ENCODE measurements at regions not wholly inside any gene's neighbourhood (a gene's known extent, or its start where the extent isn't known, plus 50 kb on each side); places are given as distances from the start of the nearest gene placed in this dataset.

- Histone ChIP-seq H3K9me3 (ENCODE audit: control insufficient read depth, low read length) (peaks cover 1% of the 10 kb centered on the region), H3K27ac (ENCODE audit: low read depth in 1 of 2, low read length in 2 of 2) (no peak overlapping the region), H3K4me3 (ENCODE audit: low read length in 2 of 2) (no peak overlapping the region), H3K4me1 (ENCODE audit: control insufficient read depth in 1 of 2, insufficient read depth in 2 of 2, low read length in 2 of 2) (no peaks in the 10 kb centered on the region), H3K27me3 (ENCODE audit: control insufficient read depth in 1 of 2, insufficient read depth in 2 of 2, low read length in 1 of 2) (no peaks in the 10 kb centered on the region), H3K36me3 (ENCODE audit: control insufficient read depth in 1 of 2, insufficient read depth in 2 of 2, low read length in 1 of 2) (no peaks in the 10 kb centered on the region)
- DNase-seq, result no peak
- ATAC-seq (ENCODE audit: low FRiP score), result no peak
- 67 to 73% methylated on average over 1 of the region's 1 CpG for WGBS, 2 donors
- intact Hi-C loops (cut with DNase I), result no loop called here
Measured at GRCh38 chr6:142531727-142532126, 229.9 kb downstream of the ADGRG6 start.

GRCh38 chr6:142534076-142534475 is 232.3 kb downstream of the ADGRG6 start:
- DNase-seq (no peak), ATAC-seq (ENCODE audit: low FRiP score) (no peak)
- no peak overlapping the region for H3K27ac ChIP-seq (ENCODE audit: low read depth in 1 of 2, low read length in 2 of 2)
- intact Hi-C loops (cut with DNase I), result no loop called here
- H3K9me3 ChIP-seq (ENCODE audit: control insufficient read depth, low read length), result peaks cover 1% of the 10 kb centered on the region
- no peaks in the 10 kb centered on the region for H3K27me3 ChIP-seq (ENCODE audit: control insufficient read depth in 1 of 2, insufficient read depth in 2 of 2, low read length in 1 of 2)
- no peaks in the 10 kb centered on the region for H3K36me3 ChIP-seq (ENCODE audit: control insufficient read depth in 1 of 2, insufficient read depth in 2 of 2, low read length in 1 of 2)
- no peak overlapping the region for H3K4me3 ChIP-seq (ENCODE audit: low read length in 2 of 2)
- WGBS, 2 donors, result 95 to 100% methylated on average over 1 of the region's 1 CpG
- H3K4me1 ChIP-seq (ENCODE audit: control insufficient read depth in 1 of 2, insufficient read depth in 2 of 2, low read length in 2 of 2), result no peaks in the 10 kb centered on the region

- H3K4me3 ChIP-seq (ENCODE audit: low read length in 2 of 2), result no peak overlapping the region
- H3K36me3 ChIP-seq (ENCODE audit: control insufficient read depth in 1 of 2, insufficient read depth in 2 of 2, low read length in 1 of 2), result no peaks in the 10 kb centered on the region
- intact Hi-C loops (cut with DNase I), result no loop called here
- peaks cover 1% of the 10 kb centered on the region for H3K9me3 ChIP-seq (ENCODE audit: control insufficient read depth, low read length)
- DNase-seq (no peak), ATAC-seq (ENCODE audit: low FRiP score) (no peak)
- H3K4me1 ChIP-seq (ENCODE audit: control insufficient read depth in 1 of 2, insufficient read depth in 2 of 2, low read length in 2 of 2), result no peaks in the 10 kb centered on the region
- H3K27ac ChIP-seq (ENCODE audit: low read depth in 1 of 2, low read length in 2 of 2), result no peak overlapping the region
- WGBS, 2 donors, result 54 to 64% methylated on average over 2 of the region's 2 CpGs
- no peaks in the 10 kb centered on the region for H3K27me3 ChIP-seq (ENCODE audit: control insufficient read depth in 1 of 2, insufficient read depth in 2 of 2, low read length in 1 of 2)
Measured at GRCh38 chr6:142534484-142534883, 232.7 kb downstream of the ADGRG6 start.

GRCh38 chr6:142537612-142538478 is 236.0 kb downstream of the ADGRG6 start:
- H3K4me1 ChIP-seq (ENCODE audit: control insufficient read depth in 1 of 2, insufficient read depth in 2 of 2, low read length in 2 of 2), result no peaks in the 10 kb centered on the region
- H3K9me3 ChIP-seq (ENCODE audit: control insufficient read depth, low read length), result peaks cover 1% of the 10 kb centered on the region
- DNase-seq (no peak), ATAC-seq (ENCODE audit: low FRiP score) (no peak)
- intact Hi-C loops (cut with DNase I), result loop anchor here in 1 of 2 donors (5.0 kb wide), 1 partner anchor 66 kb away; no protein-coding TSS in a partner anchor
- no peak overlapping the region for H3K27ac ChIP-seq (ENCODE audit: low read depth in 1 of 2, low read length in 2 of 2)
- no peaks in the 10 kb centered on the region for H3K27me3 ChIP-seq (ENCODE audit: control insufficient read depth in 1 of 2, insufficient read depth in 2 of 2, low read length in 1 of 2)
- no peak overlapping the region for H3K4me3 ChIP-seq (ENCODE audit: low read length in 2 of 2)
- 70 to 74% methylated on average over 11 of the region's 11 CpGs for WGBS, 2 donors
- H3K36me3 ChIP-seq (ENCODE audit: control insufficient read depth in 1 of 2, insufficient read depth in 2 of 2, low read length in 1 of 2), result no peaks in the 10 kb centered on the region

- Histone ChIP-seq H3K4me3 (ENCODE audit: low read length in 2 of 2) (no peak overlapping the region), H3K9me3 (ENCODE audit: control insufficient read depth, low read length) (peaks cover 1% of the 10 kb centered on the region), H3K36me3 (ENCODE audit: control insufficient read depth in 1 of 2, insufficient read depth in 2 of 2, low read length in 1 of 2) (no peaks in the 10 kb centered on the region), H3K27ac (ENCODE audit: low read depth in 1 of 2, low read length in 2 of 2) (no peak overlapping the region), H3K27me3 (ENCODE audit: control insufficient read depth in 1 of 2, insufficient read depth in 2 of 2, low read length in 1 of 2) (no peaks in the 10 kb centered on the region), H3K4me1 (ENCODE audit: control insufficient read depth in 1 of 2, insufficient read depth in 2 of 2, low read length in 2 of 2) (no peaks in the 10 kb centered on the region)
- ATAC-seq (ENCODE audit: low FRiP score), result no peak
- intact Hi-C loops (cut with DNase I), result no loop called here
- 86% methylated on average over 14 of the region's 14 CpGs for WGBS, 2 donors
- DNase-seq, result peak in 1 of 2 donors; percentile 52
Measured at GRCh38 chr6:142542704-142543233, 241.0 kb downstream of the ADGRG6 start.

DNA sequence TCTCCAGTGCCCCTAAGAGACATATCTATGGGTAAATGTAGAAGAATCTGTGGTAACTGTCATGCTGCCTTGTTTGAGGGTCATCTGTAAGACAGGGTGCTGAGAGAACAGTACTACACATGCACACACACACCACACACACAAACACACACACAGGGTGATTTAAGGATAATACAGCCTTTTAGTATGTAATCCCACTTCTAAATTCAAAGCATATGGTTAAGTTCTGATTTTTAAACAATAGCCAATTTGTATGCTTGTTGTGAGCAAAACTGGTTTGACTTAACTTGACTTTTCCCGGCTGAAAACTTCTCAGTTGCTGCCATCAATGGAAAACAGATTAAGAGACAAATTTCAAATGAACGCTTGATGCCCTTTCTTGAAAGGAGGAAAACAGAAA is 241.8 kb downstream of the ADGRG6 start:
- Histone ChIP-seq H3K4me3 (ENCODE audit: low read length in 2 of 2) (no peak overlapping the region), H3K27ac (ENCODE audit: low read depth in 1 of 2, low read length in 2 of 2) (no peak overlapping the region), H3K4me1 (ENCODE audit: control insufficient read depth in 1 of 2, insufficient read depth in 2 of 2, low read length in 2 of 2) (no peaks in the 10 kb centered on the region), H3K9me3 (ENCODE audit: control insufficient read depth, low read length) (peaks cover 1% of the 10 kb centered on the region), H3K36me3 (ENCODE audit: control insufficient read depth in 1 of 2, insufficient read depth in 2 of 2, low read length in 1 of 2) (no peaks in the 10 kb centered on the region), H3K27me3 (ENCODE audit: control insufficient read depth in 1 of 2, insufficient read depth in 2 of 2, low read length in 1 of 2) (no peaks in the 10 kb centered on the region)
- WGBS, 2 donors, result 69 to 80% methylated on average over 2 of the region's 2 CpGs
- DNase-seq (no peak), ATAC-seq (ENCODE audit: low FRiP score) (no peak)
- intact Hi-C loops (cut with DNase I), result no loop called here

DNA sequence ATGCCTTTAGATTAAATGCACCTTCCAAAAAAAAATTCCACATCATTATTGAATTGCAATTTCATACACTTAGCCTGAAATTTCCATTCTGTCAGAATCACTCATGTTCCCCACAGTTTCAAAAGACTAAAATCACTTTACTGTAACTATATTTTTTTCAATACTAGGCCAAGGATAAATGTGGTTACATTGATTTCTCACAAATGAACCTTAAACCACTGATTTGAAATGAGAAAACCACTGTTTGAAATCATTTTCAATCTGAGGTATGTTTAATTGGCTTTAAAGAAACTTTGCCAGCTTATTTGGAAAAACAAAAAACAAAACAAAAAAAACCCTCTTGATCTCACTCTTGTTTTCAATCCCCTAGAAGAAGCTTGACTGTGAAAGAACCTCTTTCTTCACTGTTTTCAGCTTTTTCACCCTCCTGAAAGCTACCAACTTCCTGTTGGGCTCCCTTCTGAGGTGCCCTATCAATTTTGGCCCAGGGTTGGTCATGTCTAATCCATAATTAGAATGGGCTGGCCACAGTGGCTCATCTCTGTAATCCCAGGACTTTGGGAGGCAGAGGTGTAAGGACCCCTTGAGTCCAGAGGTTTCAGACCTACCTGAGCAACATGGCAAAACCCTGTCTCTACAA is 242.5 kb downstream of the ADGRG6 start:
- no peak overlapping the region for H3K27ac ChIP-seq (ENCODE audit: low read depth in 1 of 2, low read length in 2 of 2)
- intact Hi-C loops (cut with DNase I), result no loop called here
- H3K27me3 ChIP-seq (ENCODE audit: control insufficient read depth in 1 of 2, insufficient read depth in 2 of 2, low read length in 1 of 2), result no peaks in the 10 kb centered on the region
- ATAC-seq (ENCODE audit: low FRiP score) (no peak), DNase-seq (no peak)
- H3K9me3 ChIP-seq (ENCODE audit: control insufficient read depth, low read length), result peaks cover 1% of the 10 kb centered on the region
- H3K4me1 ChIP-seq (ENCODE audit: control insufficient read depth in 1 of 2, insufficient read depth in 2 of 2, low read length in 2 of 2), result no peaks in the 10 kb centered on the region
- H3K36me3 ChIP-seq (ENCODE audit: control insufficient read depth in 1 of 2, insufficient read depth in 2 of 2, low read length in 1 of 2), result no peaks in the 10 kb centered on the region
- H3K4me3 ChIP-seq (ENCODE audit: low read length in 2 of 2), result no peak overlapping the region

DNA sequence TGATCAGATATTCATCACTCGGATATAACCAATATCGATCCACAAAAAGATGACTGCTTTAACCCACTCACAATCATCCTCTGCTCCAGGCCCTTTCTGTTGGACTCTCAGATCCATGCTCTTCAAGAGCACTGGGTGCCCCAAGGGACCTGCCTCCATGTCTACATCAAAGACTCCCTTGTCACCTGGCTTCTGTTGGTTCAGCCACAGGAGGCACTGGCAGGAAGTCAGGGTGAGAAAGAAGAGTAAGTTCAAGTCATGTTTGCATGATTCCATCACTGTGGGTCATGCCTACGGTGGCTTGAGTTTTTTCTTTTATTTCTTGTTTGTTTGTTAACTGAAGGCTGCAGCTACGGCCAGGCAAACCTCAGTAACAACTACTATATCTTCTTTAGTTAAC is 243.3 kb downstream of the ADGRG6 start:
- no peak for ATAC-seq (ENCODE audit: low FRiP score)
- intact Hi-C loops (cut with DNase I), result no loop called here

DNA sequence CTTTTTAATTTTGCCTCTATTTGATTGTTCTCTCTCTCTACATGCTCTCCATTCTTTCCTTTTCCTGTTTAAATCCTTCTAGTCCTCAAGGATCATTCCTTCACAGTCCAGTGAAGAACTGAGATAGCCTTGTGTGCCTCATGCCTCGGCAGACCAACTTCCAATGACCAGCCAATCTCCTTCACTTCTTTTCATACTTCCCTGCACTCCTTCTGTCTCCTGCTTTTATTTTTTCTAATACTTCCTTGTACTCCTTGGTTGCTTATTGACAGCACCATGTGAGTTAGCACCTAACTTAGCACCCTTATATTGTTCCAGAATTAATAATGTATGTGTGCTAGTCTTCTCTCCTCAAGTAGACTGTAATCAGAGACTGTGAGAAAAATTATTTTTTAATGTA is 246.8 kb downstream of the ADGRG6 start:
- H3K27ac ChIP-seq (ENCODE audit: low read depth in 1 of 2, low read length in 2 of 2), result no peak overlapping the region
- H3K9me3 ChIP-seq (ENCODE audit: control insufficient read depth, low read length), result peaks cover 1% of the 10 kb centered on the region
- no peak overlapping the region for H3K4me3 ChIP-seq (ENCODE audit: low read length in 2 of 2)
- intact Hi-C loops (cut with DNase I), result no loop called here
- DNase-seq, result no peak
- 76 to 92% methylated on average over 1 of the region's 1 CpG for WGBS, 2 donors
- ATAC-seq (ENCODE audit: low FRiP score), result no peak
- no peaks in the 10 kb centered on the region for H3K4me1 ChIP-seq (ENCODE audit: control insufficient read depth in 1 of 2, insufficient read depth in 2 of 2, low read length in 2 of 2)
- no peaks in the 10 kb centered on the region for H3K27me3 ChIP-seq (ENCODE audit: control insufficient read depth in 1 of 2, insufficient read depth in 2 of 2, low read length in 1 of 2)
- H3K36me3 ChIP-seq (ENCODE audit: control insufficient read depth in 1 of 2, insufficient read depth in 2 of 2, low read length in 1 of 2), result no peaks in the 10 kb centered on the region

More for the DNA sequence above, 243.3 kb downstream of the ADGRG6 start:
- Histone ChIP-seq H3K36me3 (ENCODE audit: control insufficient read depth in 1 of 2, insufficient read depth in 2 of 2, low read length in 1 of 2) (no peaks in the 10 kb centered on the region), H3K27ac (ENCODE audit: low read depth in 1 of 2, low read length in 2 of 2) (no peak overlapping the region), H3K4me1 (ENCODE audit: control insufficient read depth in 1 of 2, insufficient read depth in 2 of 2, low read length in 2 of 2) (no peaks in the 10 kb centered on the region), H3K27me3 (ENCODE audit: control insufficient read depth in 1 of 2, insufficient read depth in 2 of 2, low read length in 1 of 2) (no peaks in the 10 kb centered on the region), H3K9me3 (ENCODE audit: control insufficient read depth, low read length) (peaks cover 1% of the 10 kb centered on the region), H3K4me3 (ENCODE audit: low read length in 2 of 2) (no peak overlapping the region)
- no peak for DNase-seq
- 83 to 87% methylated on average over 4 of the region's 4 CpGs for WGBS, 2 donors
